Brain microvascular endothelial cell (primary cell): ENCODE measurements at regions not wholly inside any gene's neighbourhood (a gene's known extent, or its start where the extent isn't known, plus 50 kb on each side); places are given as distances from the start of the nearest gene placed in this dataset.

Source experiments
- DNase-seq: peaks from one replicate; pipeline ENCODE4 v3.0.0-alpha.2; 2020
- H3K27ac ChIP-seq: fragments of 250-450 bp; sonication (Bioruptor Pico); 2 replicates; pipeline ENCODE4 v1.5.1; 2020; ENCODE audit warnings: mild to moderate bottlenecking, moderate library complexity
- H3K27me3 ChIP-seq: fragments of 250-450 bp; sonication (Bioruptor Pico); replicated peaks from 2 replicates; pipeline ENCODE4 v1.5.1; 2020; ENCODE audit warnings: mild to moderate bottlenecking
- H3K36me3 ChIP-seq: fragments of 250-450 bp; sonication (Bioruptor Pico); replicated peaks from 2 replicates; pipeline ENCODE4 v1.5.1; 2020; ENCODE audit warnings: mild to moderate bottlenecking
- H3K4me3 ChIP-seq: 2 replicates; pipeline ENCODE4 v1.5.1; 2011; ENCODE audit warnings: low read depth, mild to moderate bottlenecking, control low read depth, low read length, moderate library complexity
- CTCF ChIP-seq: IDR thresholded peaks from 2 replicates; pipeline ENCODE4 v1.5.1; 2011; ENCODE audit warnings: low read depth, mild to moderate bottlenecking, moderate library complexity, low read length, control low read depth, inconsistent platforms; ENCODE audit errors: missing control alignments
- in situ Hi-C: cut with HindIII; loops from 2 replicates; pipeline ENCODE4 v1.10.0; 2017; ENCODE audit warnings: low sequenced_read_pairs, low pct_ligation_motif_present

GRCh38 chr5:63812693-63813092 lies 149.6 kb downstream of the HTR1A start:
- Histone ChIP-seq H3K36me3 (no peaks in the 10 kb centered on the region), H3K4me3 (no peak overlapping the region), H3K27me3 (no peaks in the 10 kb centered on the region), H3K27ac (no peak overlapping the region)
- TF ChIP-seq CTCF: no peak
- in situ Hi-C loops: no loop called here
- DNase-seq: no peak

DNA sequence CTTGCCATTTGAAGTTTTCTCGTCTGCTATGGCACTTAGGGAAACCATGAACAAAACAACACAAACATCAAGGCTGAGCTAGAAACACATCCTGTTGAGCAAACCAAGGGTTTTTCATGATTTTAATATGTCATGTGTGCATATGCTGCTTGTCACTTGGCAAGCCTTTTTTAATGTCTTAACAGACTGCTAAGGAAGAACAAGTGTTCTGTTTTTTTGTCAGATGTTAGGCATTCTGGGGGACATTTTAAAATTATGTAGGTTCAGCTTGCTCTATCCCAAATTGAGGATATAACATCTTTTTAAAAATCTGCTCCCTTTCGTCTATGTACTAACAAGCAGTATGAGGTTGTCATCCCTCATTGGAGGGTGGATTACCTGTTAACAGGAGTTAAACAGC lies 150.3 kb downstream of the HTR1A start:
- no peak overlapping the region for H3K4me3 ChIP-seq
- no peak for DNase-seq
- in situ Hi-C loops: no loop called here
- no peaks in the 10 kb centered on the region for H3K36me3 ChIP-seq
- H3K27ac ChIP-seq: no peak overlapping the region
- no peak for TF ChIP-seq CTCF
- H3K27me3 ChIP-seq: no peaks in the 10 kb centered on the region

DNA sequence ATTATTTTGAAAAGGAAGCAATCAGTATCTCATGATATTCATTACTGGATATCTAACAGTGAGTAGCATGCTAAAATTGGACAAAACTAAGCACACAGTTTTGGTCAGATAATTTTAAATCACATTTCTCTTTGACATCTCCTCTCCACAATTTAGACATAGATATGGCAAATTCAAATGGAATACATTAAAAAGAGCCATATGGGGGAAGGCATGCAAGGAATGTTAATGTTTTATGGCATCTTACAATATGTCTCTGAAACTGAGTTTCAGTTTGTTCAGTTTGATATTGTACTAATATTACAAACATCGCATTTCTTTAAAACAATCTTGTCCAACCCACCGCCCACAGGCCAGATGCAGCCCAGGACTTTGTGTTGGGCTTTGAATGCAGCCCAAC lies 151.0 kb downstream of the HTR1A start:
- Histone ChIP-seq H3K36me3 (no peaks in the 10 kb centered on the region), H3K27ac (no peak overlapping the region), H3K4me3 (no peak overlapping the region), H3K27me3 (no peaks in the 10 kb centered on the region)
- in situ Hi-C loops: no loop called here
- DNase-seq: no peak
- TF ChIP-seq CTCF: no peak

GRCh38 chr5:63805151-63805550 lies 157.1 kb downstream of the HTR1A start:
- in situ Hi-C loops: no loop called here
- DNase-seq: no peak
- TF ChIP-seq CTCF: no peak
- no peak overlapping the region for H3K4me3 ChIP-seq
- H3K36me3 ChIP-seq: no peaks in the 10 kb centered on the region
- H3K27ac ChIP-seq: no peak overlapping the region
- H3K27me3 ChIP-seq: no peaks in the 10 kb centered on the region

DNA sequence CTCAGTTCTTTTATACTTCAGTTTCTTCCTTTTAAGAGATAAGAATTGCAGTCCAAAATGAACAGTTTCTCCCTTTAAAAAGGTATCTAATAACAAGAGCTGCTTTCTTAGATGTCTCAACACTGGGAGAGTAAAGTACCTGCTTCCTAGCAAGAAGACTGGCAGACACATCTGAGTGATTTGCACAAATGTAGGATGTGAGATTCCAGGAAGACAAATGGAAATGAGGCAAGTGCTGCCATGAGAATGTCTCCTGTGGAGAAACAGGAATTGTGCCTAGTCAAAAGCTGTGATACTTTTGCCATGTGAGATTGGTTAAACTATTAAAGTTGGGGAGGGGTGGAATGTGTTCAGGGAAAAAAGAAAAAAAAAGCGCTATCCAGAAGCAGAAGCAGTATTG lies 159.1 kb downstream of the HTR1A start:
- in situ Hi-C loops: no loop called here
- no peak for TF ChIP-seq CTCF
- Histone ChIP-seq H3K4me3 (no peak overlapping the region), H3K27me3 (no peaks in the 10 kb centered on the region), H3K36me3 (no peaks in the 10 kb centered on the region), H3K27ac (no peak overlapping the region)
- no peak for DNase-seq

- no peak overlapping the region for H3K4me3 ChIP-seq
- in situ Hi-C loops: no loop called here
- H3K27ac ChIP-seq: no peak overlapping the region
- no peaks in the 10 kb centered on the region for H3K27me3 ChIP-seq
- no peaks in the 10 kb centered on the region for H3K36me3 ChIP-seq
- no peak for TF ChIP-seq CTCF
- DNase-seq: no peak
These were observed 167.3 kb downstream of the HTR1A start for GRCh38 chr5:63794979-63795378.
